ENCODE measurements at regions not wholly inside any gene's neighbourhood (a gene's known extent, or its start where the extent isn't known, plus 50 kb on each side); places are given as distances from the start of the nearest gene placed in this dataset.

DNA sequence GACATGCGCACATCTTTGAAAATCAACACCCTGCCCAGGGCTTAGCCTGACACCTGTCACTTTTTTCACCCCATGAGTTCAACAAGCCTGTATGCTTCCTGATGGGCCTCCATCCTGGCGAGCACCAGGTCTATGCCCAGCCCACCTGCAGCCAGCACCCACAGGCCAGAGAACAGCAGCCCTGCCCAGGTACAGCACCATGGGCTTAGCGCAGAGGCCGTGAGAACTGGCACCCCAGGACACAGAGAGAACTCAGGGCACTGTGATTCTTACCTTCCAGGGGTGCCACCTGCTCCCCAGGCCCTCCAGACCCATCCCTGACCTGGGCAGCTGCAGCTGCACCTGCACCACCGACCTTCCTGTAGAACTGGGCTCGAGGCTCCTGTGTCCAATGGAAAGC is 536.6 kb downstream of the TCERG1L start:
- no peak for DNase-seq (ENCODE audit: low spot score)
- H3K36me3 ChIP-seq, result no peaks in the 10 kb centered on the region
- no peak overlapping the region for H3K4me3 ChIP-seq
- whole genome bisulfite sequencing, result 84% methylated on average over 6 of the region's 6 CpGs
- H3K9me3 ChIP-seq, result no peaks in the 10 kb centered on the region
- intact Hi-C loops (cut with DNase I), result no loop called here
- no peaks in the 10 kb centered on the region for H3K4me1 ChIP-seq (replicated peaks)
- no peak overlapping the region for H3K27ac ChIP-seq
- no peaks in the 10 kb centered on the region for H3K27me3 ChIP-seq (replicated peaks; ENCODE audit: insufficient read depth)
- TF ChIP-seq POLR2A (IDR thresholded peaks at IDR 0.05) (no peak), POLR2AphosphoS5 (IDR thresholded peaks at IDR 0.05) (no peak)
- TF ChIP-seq, protein P1, sequence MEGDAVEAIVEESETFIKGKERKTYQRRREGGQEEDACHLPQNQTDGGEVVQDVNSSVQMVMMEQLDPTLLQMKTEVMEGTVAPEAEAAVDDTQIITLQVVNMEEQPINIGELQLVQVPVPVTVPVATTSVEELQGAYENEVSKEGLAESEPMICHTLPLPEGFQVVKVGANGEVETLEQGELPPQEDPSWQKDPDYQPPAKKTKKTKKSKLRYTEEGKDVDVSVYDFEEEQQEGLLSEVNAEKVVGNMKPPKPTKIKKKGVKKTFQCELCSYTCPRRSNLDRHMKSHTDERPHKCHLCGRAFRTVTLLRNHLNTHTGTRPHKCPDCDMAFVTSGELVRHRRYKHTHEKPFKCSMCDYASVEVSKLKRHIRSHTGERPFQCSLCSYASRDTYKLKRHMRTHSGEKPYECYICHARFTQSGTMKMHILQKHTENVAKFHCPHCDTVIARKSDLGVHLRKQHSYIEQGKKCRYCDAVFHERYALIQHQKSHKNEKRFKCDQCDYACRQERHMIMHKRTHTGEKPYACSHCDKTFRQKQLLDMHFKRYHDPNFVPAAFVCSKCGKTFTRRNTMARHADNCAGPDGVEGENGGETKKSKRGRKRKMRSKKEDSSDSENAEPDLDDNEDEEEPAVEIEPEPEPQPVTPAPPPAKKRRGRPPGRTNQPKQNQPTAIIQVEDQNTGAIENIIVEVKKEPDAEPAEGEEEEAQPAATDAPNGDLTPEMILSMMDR (IDR thresholded peaks at IDR 0.05), result no peak

DNA sequence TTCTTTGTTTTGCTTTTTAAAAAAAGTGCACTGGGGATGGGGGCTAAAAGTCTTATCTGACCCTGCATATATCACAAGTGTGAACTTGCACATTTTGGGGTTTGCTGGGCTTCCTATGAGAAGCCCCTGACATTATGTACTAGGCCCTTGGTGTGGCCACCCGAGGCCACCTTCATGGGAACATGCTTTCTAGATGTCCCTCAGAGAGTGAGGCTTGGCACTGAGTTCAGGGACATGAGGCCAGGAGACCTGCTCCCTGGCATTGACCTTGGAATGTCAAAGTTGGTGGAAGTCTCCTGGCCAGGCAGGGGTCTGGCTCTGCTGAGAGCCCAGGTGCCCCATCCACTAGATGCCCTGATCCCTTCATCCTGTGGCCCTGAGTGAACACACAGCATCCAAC is 536.2 kb downstream of the TCERG1L start:
- Histone ChIP-seq H3K9me3 (no peaks in the 10 kb centered on the region), H3K4me1 (replicated peaks) (no peaks in the 10 kb centered on the region), H3K4me3 (no peak overlapping the region), H3K27me3 (replicated peaks; ENCODE audit: insufficient read depth) (no peaks in the 10 kb centered on the region), H3K27ac (no peak overlapping the region), H3K36me3 (no peaks in the 10 kb centered on the region)
- intact Hi-C loops (cut with DNase I), result no loop called here
- TF ChIP-seq POLR2AphosphoS5 (IDR thresholded peaks at IDR 0.05) (no peak), POLR2A (IDR thresholded peaks at IDR 0.05) (no peak)
- TF ChIP-seq, protein P1 (IDR thresholded peaks at IDR 0.05), result no peak
- WGBS, result 100% methylated on average over 1 of the region's 1 CpG
- no peak for DNase-seq (ENCODE audit: low spot score)

DNA sequence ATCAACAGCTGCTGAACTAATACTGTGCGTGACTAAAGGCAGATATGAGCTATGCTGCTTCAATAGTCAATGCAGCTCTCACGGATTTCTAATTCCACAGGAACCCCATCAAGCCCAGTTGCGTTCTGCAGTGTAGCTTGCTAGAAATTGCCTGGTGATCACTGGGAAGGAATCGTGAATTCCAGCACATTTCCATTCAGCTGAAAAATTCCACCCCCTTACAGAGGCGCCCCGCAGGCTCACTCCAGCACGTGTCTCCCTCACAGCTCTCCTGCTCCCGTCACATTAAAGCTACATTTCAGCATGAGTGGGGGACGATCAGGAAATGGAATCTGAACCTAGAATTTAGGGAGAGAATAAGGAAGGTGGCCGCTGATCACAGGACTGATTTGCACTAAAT is 534.8 kb downstream of the TCERG1L start:
- 80% methylated on average over 10 of the region's 10 CpGs for WGBS
- no peak overlapping the region for H3K27ac ChIP-seq
- TF ChIP-seq POLR2AphosphoS5 (IDR thresholded peaks at IDR 0.05), result no peak
- TF ChIP-seq POLR2A (IDR thresholded peaks at IDR 0.05), result no peak
- TF ChIP-seq, protein P1 (IDR thresholded peaks at IDR 0.05), result no peak
- H3K4me3 ChIP-seq, result no peak overlapping the region
- no peaks in the 10 kb centered on the region for H3K36me3 ChIP-seq
- DNase-seq (ENCODE audit: low spot score), result no peak
- no peaks in the 10 kb centered on the region for H3K4me1 ChIP-seq (replicated peaks)
- intact Hi-C loops (cut with DNase I), result no loop called here
- H3K27me3 ChIP-seq (replicated peaks; ENCODE audit: insufficient read depth), result no peaks in the 10 kb centered on the region
- H3K9me3 ChIP-seq, result no peaks in the 10 kb centered on the region

DNA sequence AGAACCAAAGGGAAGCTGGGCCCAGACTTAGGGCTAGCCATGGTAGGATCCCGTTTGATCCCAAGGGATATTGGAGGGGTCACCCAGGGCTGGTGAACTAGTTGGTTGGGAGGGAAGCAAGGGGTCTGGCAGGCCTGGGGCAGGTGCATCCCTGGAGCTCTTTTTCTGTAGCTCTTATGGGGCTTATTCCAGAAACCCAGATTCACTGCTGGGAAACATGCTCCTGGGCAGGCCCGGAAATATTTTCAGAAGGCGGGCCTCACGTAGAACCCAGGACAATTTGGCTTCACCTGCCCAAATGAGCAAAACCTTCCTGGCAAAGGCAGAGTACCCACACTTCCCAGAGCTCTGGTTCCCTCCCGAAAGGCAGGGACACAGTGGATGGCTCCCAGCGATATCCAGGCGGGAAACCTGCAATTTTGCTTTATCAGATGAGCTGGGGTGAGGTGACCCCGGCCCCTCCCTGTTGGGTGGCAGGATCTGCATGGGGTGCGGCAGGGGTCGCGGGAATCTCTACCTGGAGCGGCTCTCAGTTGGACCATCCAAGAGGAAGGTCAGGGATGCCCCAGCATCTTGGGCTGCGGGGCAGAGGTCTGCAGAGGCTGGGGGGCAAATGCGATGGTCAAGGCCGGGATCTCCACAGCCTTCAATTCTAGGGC is 533.9 kb downstream of the TCERG1L start:
- Histone ChIP-seq H3K36me3 (no peaks in the 10 kb centered on the region), H3K27ac (no peak overlapping the region), H3K9me3 (no peaks in the 10 kb centered on the region), H3K27me3 (replicated peaks; ENCODE audit: insufficient read depth) (no peaks in the 10 kb centered on the region), H3K4me3 (no peak overlapping the region), H3K4me1 (replicated peaks) (no peaks in the 10 kb centered on the region)
- TF ChIP-seq POLR2AphosphoS5 (IDR thresholded peaks at IDR 0.05) (no peak), POLR2A (IDR thresholded peaks at IDR 0.05) (no peak)
- TF ChIP-seq, protein P1 (IDR thresholded peaks at IDR 0.05), result no peak
- 93% methylated on average over 15 of the region's 15 CpGs for WGBS
- no peak for DNase-seq (ENCODE audit: low spot score)
- intact Hi-C loops (cut with DNase I), result no loop called here

DNA sequence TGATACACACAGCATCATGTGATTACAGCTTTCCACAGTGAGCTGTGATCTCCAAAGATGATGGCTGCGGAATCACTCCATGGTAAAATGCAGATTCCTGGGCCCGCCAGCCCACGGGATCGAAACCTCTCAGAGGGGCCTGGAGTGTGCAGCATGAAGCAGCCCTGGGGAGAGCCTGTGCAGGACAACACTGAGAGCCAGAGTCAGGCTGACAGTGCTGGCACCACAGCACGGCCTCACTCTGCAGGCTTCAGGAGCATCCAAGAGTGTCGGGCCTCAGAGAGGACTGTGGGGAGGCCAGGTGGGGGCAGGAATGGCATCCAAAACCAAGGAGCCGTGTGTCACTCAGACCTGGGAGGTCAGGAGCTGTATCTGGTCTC is 533.4 kb downstream of the TCERG1L start:
- TF ChIP-seq POLR2A (IDR thresholded peaks at IDR 0.05) (no peak), POLR2AphosphoS5 (IDR thresholded peaks at IDR 0.05) (no peak)
- TF ChIP-seq, protein P1 (IDR thresholded peaks at IDR 0.05), result no peak
- no peak for DNase-seq (ENCODE audit: low spot score)
- WGBS, result 90% methylated on average over 7 of the region's 7 CpGs
- Histone ChIP-seq H3K9me3 (no peaks in the 10 kb centered on the region), H3K27me3 (replicated peaks; ENCODE audit: insufficient read depth) (no peaks in the 10 kb centered on the region), H3K4me1 (replicated peaks) (no peaks in the 10 kb centered on the region), H3K36me3 (no peaks in the 10 kb centered on the region), H3K27ac (no peak overlapping the region), H3K4me3 (no peak overlapping the region)
- intact Hi-C loops (cut with DNase I), result no loop called here
